Activated CD4-positive, alpha-beta T cell treated with anti-CD3 and anti-CD28 coated beads, Interleukin-2, amount 10 ng/mL, durations not matched to agents 7 days and 5 days (primary cell): ENCODE measurements at regions not wholly inside any gene's neighbourhood (a gene's known extent, or its start where the extent isn't known, plus 50 kb on each side); places are given as distances from the start of the nearest gene placed in this dataset.

Experiments used
- CTCF ChIA-PET: fragments of 350-600 bp; sonication (Branson Sonifier 250); formaldehyde crosslinking; loops from one replicate; lab custom pipeline; 2021; ENCODE audit warnings: antibody characterized with exemption; lab: Charles Lee
- POLR2A ChIA-PET: fragments of 350-600 bp; sonication (Branson Sonifier 250); formaldehyde crosslinking; loops from one replicate; lab custom pipeline; 2021; ENCODE audit warnings: antibody characterized with exemption; lab: Charles Lee
- DNase-seq: peaks from one replicate; pipeline ENCODE4 v3.0.0-alpha.2; 2020
- H3K27ac Mint-ChIP-seq: one replicate; pipeline ENCODE4 v1.8.0; 2021; ENCODE audit warnings: mild to moderate bottlenecking, moderate library complexity, mixed read lengths
- H3K27me3 Mint-ChIP-seq: one replicate; pipeline ENCODE4 v1.8.0; 2021; ENCODE audit warnings: mixed read lengths
- H3K36me3 Mint-ChIP-seq: one replicate; pipeline ENCODE4 v1.8.0; 2021; ENCODE audit warnings: low read depth, mixed read lengths
- H3K4me1 Mint-ChIP-seq: one replicate; pipeline ENCODE4 v1.8.0; 2021; ENCODE audit warnings: mixed read lengths
- H3K4me3 Mint-ChIP-seq: one replicate; pipeline ENCODE4 v1.8.0; 2021; ENCODE audit warnings: mild to moderate bottlenecking, moderate library complexity, mixed read lengths
- H3K9me3 Mint-ChIP-seq: one replicate; pipeline ENCODE4 v1.8.0; 2021; ENCODE audit warnings: mixed read lengths

DNA sequence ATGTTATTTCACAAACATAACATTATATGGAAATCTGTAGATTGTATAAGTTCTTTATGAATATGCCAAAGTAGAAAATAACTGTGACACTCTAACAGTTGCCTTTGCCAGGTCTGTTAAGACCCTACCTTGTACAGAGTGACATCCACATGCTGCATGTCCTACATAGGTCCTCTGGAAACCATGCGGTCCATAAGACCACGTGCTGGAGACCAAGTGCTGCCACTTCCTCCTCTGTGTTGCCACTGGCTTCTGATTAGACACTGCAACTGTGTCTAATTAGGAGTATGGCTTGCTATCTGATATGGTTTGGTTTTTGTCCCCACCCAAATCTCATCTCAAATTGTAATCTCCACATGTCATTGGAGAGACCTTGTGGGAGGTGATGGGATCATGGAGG, 855.5 kb upstream of the SEMA6D start:
- CTCF ChIA-PET: no interaction called here
- H3K4me3 Mint-ChIP-seq: no peak overlapping the region
- POLR2A ChIA-PET: no interaction called here
- H3K27ac Mint-ChIP-seq: no peak overlapping the region
- no peaks in the 10 kb centered on the region for H3K4me1 Mint-ChIP-seq
- no peaks in the 10 kb centered on the region for H3K27me3 Mint-ChIP-seq
- H3K9me3 Mint-ChIP-seq: peaks cover 2% of the 10 kb centered on the region
- no peak for DNase-seq
- no peaks in the 10 kb centered on the region for H3K36me3 Mint-ChIP-seq

DNA sequence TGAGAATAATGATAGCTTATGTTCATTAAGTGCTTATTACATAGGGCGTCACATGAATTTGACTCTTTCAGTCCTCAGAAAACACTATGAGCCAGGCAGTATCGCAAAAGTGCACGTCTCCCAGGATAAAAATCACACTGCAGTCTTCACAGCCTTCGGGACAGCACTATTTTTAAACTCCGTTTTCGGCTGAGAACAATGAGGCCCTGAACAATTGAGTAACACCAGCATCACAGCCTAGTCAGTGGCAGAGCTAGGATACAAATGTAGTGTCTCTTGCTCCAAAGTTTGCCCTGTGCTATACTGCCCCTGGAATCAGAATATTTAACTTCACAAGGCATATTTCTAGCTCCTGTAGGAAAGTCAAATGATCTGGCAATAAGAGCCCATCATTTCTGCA, 852.1 kb upstream of the SEMA6D start:
- DNase-seq: no peak
- CTCF ChIA-PET: no interaction called here
- no peaks in the 10 kb centered on the region for H3K9me3 Mint-ChIP-seq
- no peaks in the 10 kb centered on the region for H3K4me1 Mint-ChIP-seq
- H3K36me3 Mint-ChIP-seq: no peaks in the 10 kb centered on the region
- POLR2A ChIA-PET: no interaction called here
- no peak overlapping the region for H3K27ac Mint-ChIP-seq
- no peak overlapping the region for H3K4me3 Mint-ChIP-seq
- H3K27me3 Mint-ChIP-seq: no peaks in the 10 kb centered on the region

DNA sequence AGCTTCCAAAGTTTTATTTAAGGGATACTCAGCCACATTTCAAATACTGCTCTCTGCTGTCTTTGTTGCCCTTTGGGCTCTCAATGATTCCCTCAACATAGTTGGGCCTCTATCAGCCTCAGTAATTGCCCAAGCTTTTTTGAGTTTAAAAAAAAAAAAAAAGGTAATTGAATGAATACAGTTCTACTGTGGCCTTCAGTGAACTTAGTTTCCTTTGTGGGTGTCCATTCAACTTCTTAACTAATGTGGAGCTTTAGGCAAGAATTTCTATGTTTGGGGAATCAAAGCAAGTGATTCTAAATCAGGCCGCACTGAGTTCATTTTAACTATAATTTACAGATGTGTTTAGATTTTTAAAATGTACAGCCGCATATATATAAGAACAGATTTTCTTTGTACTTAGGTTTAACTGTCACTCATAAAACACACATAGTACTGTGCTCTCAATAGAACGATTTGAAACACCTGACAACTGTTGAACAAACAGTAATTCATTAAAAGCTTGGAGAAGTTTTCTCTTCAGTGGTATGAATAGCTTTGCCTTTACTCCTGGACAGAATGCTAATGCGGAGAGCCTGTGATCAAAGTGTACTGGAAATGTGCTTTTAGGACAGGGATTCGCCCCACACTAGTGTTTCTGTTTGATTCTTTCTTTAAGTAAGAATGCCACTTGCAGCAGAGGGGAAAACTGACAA, 844.9 kb upstream of the SEMA6D start:
- H3K4me3 Mint-ChIP-seq: no peak overlapping the region
- ChIA-PET CTCF (interaction anchor here (0.6 kb wide), 1 partner anchor 293 kb away, joined by 3 read pairs; no protein-coding TSS in a partner anchor), POLR2A (no interaction called here)
- H3K9me3 Mint-ChIP-seq: no peaks in the 10 kb centered on the region
- no peaks in the 10 kb centered on the region for H3K27me3 Mint-ChIP-seq
- H3K36me3 Mint-ChIP-seq: no peaks in the 10 kb centered on the region
- no peak overlapping the region for H3K27ac Mint-ChIP-seq
- no peak for DNase-seq
- no peaks in the 10 kb centered on the region for H3K4me1 Mint-ChIP-seq

DNA sequence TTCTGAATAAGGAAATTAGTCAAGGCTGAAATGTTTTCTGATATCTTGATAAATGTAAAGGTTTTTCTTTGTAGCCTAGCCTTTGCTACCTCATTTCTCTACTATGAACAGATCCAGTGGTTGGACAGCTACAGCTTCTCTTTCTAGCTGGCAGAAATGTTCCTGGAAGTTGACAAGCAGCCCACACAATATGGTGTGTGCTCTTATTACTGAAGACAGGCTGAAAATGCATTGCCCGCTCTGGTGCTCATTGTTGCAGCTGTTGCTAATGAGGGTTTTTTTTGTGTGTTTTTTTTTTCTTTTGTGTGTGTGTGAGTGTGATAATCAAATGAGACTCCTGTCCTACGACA, 844.3 kb upstream of the SEMA6D start:
- no peak for DNase-seq
- H3K4me1 Mint-ChIP-seq: no peaks in the 10 kb centered on the region
- no peak overlapping the region for H3K4me3 Mint-ChIP-seq
- no peak overlapping the region for H3K27ac Mint-ChIP-seq
- no peaks in the 10 kb centered on the region for H3K9me3 Mint-ChIP-seq
- ChIA-PET POLR2A (no interaction called here), CTCF (interaction anchor here (0.6 kb wide), 1 partner anchor 292 kb away, joined by 3 read pairs; no protein-coding TSS in a partner anchor)
- no peaks in the 10 kb centered on the region for H3K27me3 Mint-ChIP-seq
- H3K36me3 Mint-ChIP-seq: no peaks in the 10 kb centered on the region

DNA sequence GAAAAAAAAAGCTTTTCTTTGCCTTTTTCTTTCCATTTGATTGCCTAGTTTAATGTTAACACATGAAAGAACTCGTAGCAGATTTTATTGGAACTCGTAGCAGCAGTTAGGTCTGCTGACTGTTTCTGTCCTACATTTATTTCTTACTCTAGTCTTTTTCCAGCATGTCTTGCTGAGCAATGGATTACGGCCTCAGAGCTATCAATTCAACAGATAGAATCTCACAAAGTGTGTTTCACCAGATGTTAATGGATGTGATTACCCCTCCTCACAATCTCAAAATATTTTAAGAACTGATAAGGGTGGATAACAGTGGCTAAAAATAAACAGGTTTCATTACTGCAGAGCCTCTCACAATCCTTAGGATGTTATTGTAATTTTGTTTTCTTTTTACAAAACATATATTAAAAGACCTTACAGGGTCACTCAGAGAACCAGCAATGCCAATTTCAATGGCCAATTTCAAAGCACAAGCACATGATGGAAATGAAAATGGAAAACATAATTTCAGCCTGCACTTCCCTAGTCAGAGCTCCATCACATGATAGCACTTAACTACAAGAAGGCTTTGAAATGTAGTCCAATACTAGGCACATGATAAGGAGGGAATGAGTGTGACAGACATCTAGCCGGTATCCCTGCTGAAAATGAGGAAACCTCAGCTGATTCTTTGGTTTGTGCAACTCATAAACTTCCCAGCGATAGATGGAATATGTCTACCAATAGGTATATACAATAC, 838.1 kb upstream of the SEMA6D start:
- ChIA-PET POLR2A (no interaction called here), CTCF (no interaction called here)
- H3K4me3 Mint-ChIP-seq: no peak overlapping the region
- H3K9me3 Mint-ChIP-seq: peaks cover 3% of the 10 kb centered on the region
- no peaks in the 10 kb centered on the region for H3K27me3 Mint-ChIP-seq
- H3K27ac Mint-ChIP-seq: no peak overlapping the region
- no peaks in the 10 kb centered on the region for H3K36me3 Mint-ChIP-seq
- DNase-seq: no peak
- no peaks in the 10 kb centered on the region for H3K4me1 Mint-ChIP-seq

DNA sequence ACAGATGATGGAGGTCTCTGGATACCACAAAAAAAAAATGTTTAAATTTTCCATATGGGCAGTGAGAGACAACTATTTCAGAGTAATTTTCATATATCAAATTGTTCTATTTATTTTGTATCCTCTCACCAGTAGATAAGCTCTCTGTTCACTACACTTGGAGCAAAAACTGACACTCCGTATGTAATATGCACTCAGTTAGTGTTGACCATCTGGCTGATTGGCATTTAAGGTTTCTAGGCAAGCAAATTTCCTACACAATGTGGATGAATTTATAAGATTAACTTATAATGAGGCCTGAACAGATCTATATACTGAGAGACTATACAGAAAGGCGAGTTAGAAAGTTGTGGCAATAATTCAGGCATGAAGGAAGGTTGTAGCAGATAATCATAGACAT, 836.5 kb upstream of the SEMA6D start:
- DNase-seq: no peak
- H3K4me3 Mint-ChIP-seq: no peak overlapping the region
- H3K27me3 Mint-ChIP-seq: no peaks in the 10 kb centered on the region
- no peak overlapping the region for H3K27ac Mint-ChIP-seq
- ChIA-PET CTCF (no interaction called here), POLR2A (no interaction called here)
- H3K4me1 Mint-ChIP-seq: no peaks in the 10 kb centered on the region
- peaks cover 3% of the 10 kb centered on the region for H3K9me3 Mint-ChIP-seq
- no peaks in the 10 kb centered on the region for H3K36me3 Mint-ChIP-seq

DNA sequence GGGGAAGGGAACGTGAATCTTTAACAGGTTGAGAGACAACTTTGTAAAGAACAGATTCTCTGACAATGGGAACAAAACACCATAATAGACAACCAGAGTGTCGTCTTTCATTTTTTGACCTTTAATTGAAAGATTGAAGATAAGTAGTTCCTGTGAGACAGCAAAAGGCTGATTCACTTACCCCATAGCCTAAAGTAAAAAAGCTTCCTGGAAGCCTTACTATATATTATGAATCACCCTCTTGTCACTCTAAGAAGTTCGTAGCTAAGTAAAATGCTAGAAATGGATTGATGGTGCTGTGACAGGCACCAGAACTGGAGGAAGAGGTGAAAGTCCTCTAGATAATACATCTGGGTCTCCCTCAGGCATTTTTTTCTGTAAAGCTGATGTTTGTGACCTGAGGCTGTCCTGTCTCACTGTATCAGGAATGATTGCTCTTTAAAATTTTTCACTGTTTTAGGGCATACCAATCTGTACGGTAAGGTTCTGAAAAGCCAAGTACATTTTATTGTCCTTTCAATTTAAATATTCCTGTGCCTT, 824.6 kb upstream of the SEMA6D start:
- Mint-ChIP-seq H3K27me3 (no peaks in the 10 kb centered on the region), H3K4me1 (no peaks in the 10 kb centered on the region), H3K27ac (no peak overlapping the region), H3K9me3 (peaks cover 15% of the 10 kb centered on the region), H3K4me3 (no peak overlapping the region), H3K36me3 (no peaks in the 10 kb centered on the region)
- DNase-seq: no peak
- POLR2A ChIA-PET: no interaction called here
- CTCF ChIA-PET: no interaction called here

DNA sequence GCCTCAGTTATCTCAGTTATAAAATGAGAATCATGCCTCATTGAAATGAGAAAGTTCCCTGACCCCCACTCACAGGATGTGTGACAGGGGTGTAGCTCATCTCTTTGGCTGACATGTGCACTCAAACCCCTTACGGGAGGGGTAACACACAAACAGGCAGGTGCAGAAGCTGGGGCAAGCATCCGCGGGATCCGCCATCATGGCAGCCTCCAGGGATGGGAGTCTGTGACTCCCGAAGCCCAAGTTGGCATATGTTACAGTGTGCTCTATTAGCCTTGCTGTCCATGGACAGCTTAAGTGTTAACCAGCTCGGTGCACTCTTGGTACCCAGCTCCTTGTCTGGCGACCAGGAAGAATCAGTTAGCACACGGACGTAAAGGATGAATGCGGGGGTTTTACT, 822.7 kb upstream of the SEMA6D start:
- Mint-ChIP-seq H3K27ac (no peak overlapping the region), H3K4me3 (no peak overlapping the region), H3K27me3 (no peaks in the 10 kb centered on the region), H3K9me3 (peaks cover 10% of the 10 kb centered on the region), H3K4me1 (no peaks in the 10 kb centered on the region), H3K36me3 (no peaks in the 10 kb centered on the region)
- no peak for DNase-seq
- CTCF ChIA-PET: interaction anchor here (0.7 kb wide), 1 partner anchor 245 kb away, joined by 3 read pairs; no protein-coding TSS in a partner anchor
- POLR2A ChIA-PET: no interaction called here

DNA sequence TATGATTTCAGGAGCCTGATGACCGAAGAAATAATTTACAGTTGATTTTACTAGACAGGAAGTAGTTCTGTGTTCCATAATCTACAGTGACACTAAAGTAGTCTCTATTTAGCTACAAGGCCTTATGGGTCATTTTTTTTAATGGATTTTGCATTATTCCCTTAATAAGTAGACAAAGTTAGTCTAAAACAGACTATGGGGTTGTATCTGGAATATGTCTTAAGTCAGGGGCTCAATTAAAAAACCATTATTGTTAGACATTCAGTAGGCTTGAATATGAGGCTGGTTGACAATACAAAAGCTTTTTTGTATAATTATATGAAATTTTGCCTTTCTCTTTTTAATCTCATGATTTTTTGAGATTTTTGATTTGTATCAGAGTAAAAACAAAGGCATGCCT, 820.0 kb upstream of the SEMA6D start:
- Mint-ChIP-seq H3K27me3 (no peaks in the 10 kb centered on the region), H3K4me3 (no peak overlapping the region), H3K36me3 (no peaks in the 10 kb centered on the region), H3K27ac (no peak overlapping the region), H3K4me1 (no peaks in the 10 kb centered on the region), H3K9me3 (peaks cover 14% of the 10 kb centered on the region)
- CTCF ChIA-PET: no interaction called here
- POLR2A ChIA-PET: no interaction called here
- DNase-seq: no peak

DNA sequence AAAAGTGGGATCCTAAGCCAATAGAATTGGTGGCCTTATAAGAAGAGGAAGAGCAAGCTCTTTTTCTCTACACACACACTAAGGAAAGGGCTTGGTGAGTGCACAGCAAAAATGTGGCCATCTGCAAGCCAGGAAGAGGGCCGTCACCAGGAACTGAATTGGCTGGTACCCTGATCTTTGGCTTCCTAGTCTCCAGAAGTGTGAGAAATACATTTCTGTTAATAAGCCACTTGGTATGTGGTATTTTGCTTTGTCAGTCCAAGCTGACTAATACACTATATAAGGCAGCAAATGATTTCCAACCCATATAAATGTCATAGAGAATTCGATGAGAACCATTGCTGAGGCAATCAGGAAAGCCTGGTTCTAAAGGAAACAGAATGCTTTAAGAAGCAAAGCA, 816.3 kb upstream of the SEMA6D start:
- DNase-seq: no peak
- H3K27me3 Mint-ChIP-seq: no peaks in the 10 kb centered on the region
- H3K36me3 Mint-ChIP-seq: no peaks in the 10 kb centered on the region
- H3K9me3 Mint-ChIP-seq: peaks cover 4% of the 10 kb centered on the region
- H3K4me3 Mint-ChIP-seq: no peak overlapping the region
- CTCF ChIA-PET: no interaction called here
- POLR2A ChIA-PET: no interaction called here
- no peak overlapping the region for H3K27ac Mint-ChIP-seq
- H3K4me1 Mint-ChIP-seq: no peaks in the 10 kb centered on the region

DNA sequence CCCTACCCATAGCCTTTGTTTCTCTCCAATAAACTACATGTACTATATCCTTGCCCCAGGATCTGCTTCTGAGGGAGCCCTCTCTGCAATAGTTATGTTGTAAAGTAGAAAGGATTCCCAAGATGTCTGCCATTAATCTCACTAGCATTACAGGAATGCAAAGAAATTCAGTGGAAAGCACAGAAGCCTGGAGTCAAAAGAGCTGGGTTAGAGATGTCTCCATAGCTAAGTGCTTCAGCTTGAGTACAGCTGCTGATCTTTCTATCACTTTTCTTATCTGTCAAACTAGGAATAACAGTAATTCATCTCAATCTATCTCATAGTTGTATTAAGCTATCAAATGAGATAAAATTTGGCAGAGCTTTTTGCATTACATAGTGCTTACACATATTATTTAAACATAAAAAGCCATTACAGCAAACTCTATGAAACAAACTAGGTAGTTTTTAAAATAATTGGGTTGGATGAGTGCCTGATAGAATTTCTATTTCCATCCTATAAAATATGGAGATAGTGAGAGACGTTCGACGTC, 799.5 kb upstream of the SEMA6D start:
- H3K4me1 Mint-ChIP-seq: no peaks in the 10 kb centered on the region
- POLR2A ChIA-PET: no interaction called here
- no peaks in the 10 kb centered on the region for H3K36me3 Mint-ChIP-seq
- no peak for DNase-seq
- no peaks in the 10 kb centered on the region for H3K27me3 Mint-ChIP-seq
- H3K4me3 Mint-ChIP-seq: no peak overlapping the region
- CTCF ChIA-PET: no interaction called here
- no peak overlapping the region for H3K27ac Mint-ChIP-seq
- peaks cover 7% of the 10 kb centered on the region for H3K9me3 Mint-ChIP-seq

DNA sequence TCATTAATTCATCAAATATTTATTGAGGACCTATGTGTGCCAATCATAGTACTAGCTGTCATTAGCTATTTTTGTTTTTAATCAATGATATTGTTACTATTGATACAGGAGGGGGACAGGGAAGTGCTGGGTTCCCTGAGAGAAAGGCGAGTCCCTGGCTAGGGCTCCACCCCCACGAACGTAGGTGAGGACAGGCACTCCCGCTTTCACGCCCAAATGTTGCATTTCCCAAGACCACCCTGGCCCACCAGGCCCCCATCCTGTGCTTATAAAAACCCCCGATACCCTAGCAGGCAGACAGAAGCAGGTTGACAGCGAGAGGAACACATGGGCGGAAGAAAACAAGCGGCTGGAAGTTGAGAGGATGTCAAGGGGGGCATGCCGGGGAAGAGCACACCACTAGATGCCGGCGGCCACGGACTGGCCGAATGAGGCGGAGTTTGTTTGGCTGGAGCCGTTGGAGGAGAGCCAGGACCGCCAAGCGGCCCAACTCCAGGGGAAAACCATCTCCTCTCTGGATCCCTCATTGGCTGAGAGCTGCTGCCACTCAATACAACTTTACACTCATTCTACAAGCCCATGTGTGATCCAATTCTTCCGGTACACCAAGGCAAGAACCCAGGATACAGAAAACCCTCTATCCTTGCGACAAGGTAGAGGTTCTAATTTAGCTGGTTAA, 798.7 kb upstream of the SEMA6D start:
- Mint-ChIP-seq H3K9me3 (peaks cover 11% of the 10 kb centered on the region), H3K36me3 (no peaks in the 10 kb centered on the region), H3K27ac (no peak overlapping the region), H3K4me1 (no peaks in the 10 kb centered on the region), H3K4me3 (no peak overlapping the region), H3K27me3 (no peaks in the 10 kb centered on the region)
- POLR2A ChIA-PET: no interaction called here
- CTCF ChIA-PET: no interaction called here
- no peak for DNase-seq

DNA sequence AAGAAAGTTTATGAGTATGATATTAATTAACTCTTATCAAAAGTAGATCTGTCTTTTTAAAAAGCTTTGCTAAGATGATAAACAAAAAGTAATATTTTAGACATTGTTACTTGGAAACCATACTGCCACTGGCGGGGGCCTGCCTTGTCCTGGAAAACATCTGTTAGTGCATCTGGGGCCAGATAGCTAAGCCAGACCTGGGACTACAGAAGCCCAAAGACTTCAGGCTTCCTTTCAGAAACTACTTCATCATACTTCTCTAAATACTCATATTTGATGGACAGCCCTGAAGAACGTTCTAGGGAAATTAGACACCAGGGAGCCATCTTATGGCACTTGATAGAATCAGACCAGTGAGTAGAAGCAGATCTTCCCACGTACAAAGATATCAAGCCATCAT, 795.4 kb upstream of the SEMA6D start:
- H3K9me3 Mint-ChIP-seq: peaks cover 7% of the 10 kb centered on the region
- no peak overlapping the region for H3K27ac Mint-ChIP-seq
- H3K27me3 Mint-ChIP-seq: no peaks in the 10 kb centered on the region
- DNase-seq: no peak
- H3K4me1 Mint-ChIP-seq: no peaks in the 10 kb centered on the region
- no peak overlapping the region for H3K4me3 Mint-ChIP-seq
- H3K36me3 Mint-ChIP-seq: no peaks in the 10 kb centered on the region
- ChIA-PET CTCF (no interaction called here), POLR2A (no interaction called here)
